Karpas-422 (cell line): ENCODE measurements at regions not wholly inside any gene's neighbourhood (a gene's known extent, or its start where the extent isn't known, plus 50 kb on each side); places are given as distances from the start of the nearest gene placed in this dataset.

ENCODE experiments used
- DNase-seq: peaks from one replicate; pipeline ENCODE4 v3.0.0-alpha.2; 2015
- H2AFZ ChIP-seq: fragments of 200-600 bp; sonication (generic); 2 replicates; pipeline ENCODE4 v1.6.1; 2014; ENCODE audit warnings: antibody characterized with exemption, low read length, mixed read lengths
- H3K27ac ChIP-seq: fragments of 200-600 bp; sonication (generic); 2 replicates; pipeline ENCODE4 v1.5.1; 2014; ENCODE audit warnings: mild to moderate bottlenecking, low read length, moderate library complexity
- H3K27me3 ChIP-seq: fragments of 200-600 bp; sonication (generic); 2 replicates; pipeline ENCODE4 v1.6.1; 2014; ENCODE audit warnings: low read length, mixed read lengths
- H3K36me3 ChIP-seq: fragments of 200-600 bp; sonication (generic); 2 replicates; pipeline ENCODE4 v1.6.1; 2014; ENCODE audit warnings: low read length, mixed read lengths; ENCODE audit not compliant: insufficient read depth
- H3K4me1 ChIP-seq: fragments of 200-600 bp; sonication (generic); 2 replicates; pipeline ENCODE4 v1.6.1; 2014; ENCODE audit warnings: mild to moderate bottlenecking, low read length, mixed read lengths
- H3K4me2 ChIP-seq: fragments of 200-600 bp; sonication (generic); 2 replicates; pipeline ENCODE4 v1.6.1; 2014; ENCODE audit warnings: low read length, low read depth, mild to moderate bottlenecking; ENCODE audit not compliant: poor library complexity, severe bottlenecking
- H3K4me3 ChIP-seq: fragments of 200-600 bp; sonication (generic); 2 replicates; pipeline ENCODE4 v1.5.1; 2014; ENCODE audit warnings: mild to moderate bottlenecking, antibody characterized with exemption, low read length, mixed read lengths
- H3K79me2 ChIP-seq: fragments of 200-600 bp; sonication (generic); 2 replicates; pipeline ENCODE4 v1.6.1; 2014; ENCODE audit warnings: mild to moderate bottlenecking, low read length, mixed read lengths
- H3K9ac ChIP-seq: fragments of 200-600 bp; sonication (generic); 2 replicates; pipeline ENCODE4 v1.6.0; 2014; ENCODE audit warnings: low read length
- H3K9me2 ChIP-seq: fragments of 200-600 bp; sonication (generic), shearing (Covaris generic); replicated peaks from 2 replicates; pipeline ENCODE4 v1.6.0; 2014; ENCODE audit warnings: mild to moderate bottlenecking, low read length, moderate library complexity; ENCODE audit not compliant: insufficient read depth
- H3K9me3 ChIP-seq: fragments of 300-700, 200-600 bp; sonication (generic); 2 replicates; pipeline ENCODE4 v1.6.1; 2014; ENCODE audit warnings: low read length, mixed read lengths
- H4K20me1 ChIP-seq: fragments of 200-600 bp; sonication (generic); 2 replicates; pipeline ENCODE4 v1.6.1; 2014; ENCODE audit warnings: mild to moderate bottlenecking, antibody characterized with exemption, low read length, low read depth; ENCODE audit not compliant: insufficient read depth

GRCh38 chr11:121933694-121934093, 182.3 kb downstream of the BLID start:
- no peaks in the 10 kb centered on the region for H3K27me3 ChIP-seq
- H2AFZ ChIP-seq: no peak overlapping the region
- DNase-seq: no peak
- H3K9me2 ChIP-seq: no peaks in the 10 kb centered on the region
- no peak overlapping the region for H3K4me3 ChIP-seq
- no peak overlapping the region for H3K9ac ChIP-seq
- H4K20me1 ChIP-seq: no peaks in the 10 kb centered on the region
- H3K4me1 ChIP-seq: no peaks in the 10 kb centered on the region
- no peak overlapping the region for H3K4me2 ChIP-seq
- H3K36me3 ChIP-seq: no peaks in the 10 kb centered on the region
- no peaks in the 10 kb centered on the region for H3K9me3 ChIP-seq
- no peak overlapping the region for H3K27ac ChIP-seq
- no peaks in the 10 kb centered on the region for H3K79me2 ChIP-seq

GRCh38 chr11:121933294-121933693, 182.7 kb downstream of the BLID start:
- H4K20me1 ChIP-seq: no peaks in the 10 kb centered on the region
- no peaks in the 10 kb centered on the region for H3K9me3 ChIP-seq
- no peak overlapping the region for H3K4me3 ChIP-seq
- H3K27me3 ChIP-seq: no peaks in the 10 kb centered on the region
- DNase-seq: no peak
- H3K4me1 ChIP-seq: no peaks in the 10 kb centered on the region
- no peak overlapping the region for H3K9ac ChIP-seq
- no peaks in the 10 kb centered on the region for H3K36me3 ChIP-seq
- no peak overlapping the region for H3K27ac ChIP-seq
- H2AFZ ChIP-seq: no peak overlapping the region
- H3K9me2 ChIP-seq: no peaks in the 10 kb centered on the region
- H3K4me2 ChIP-seq: no peak overlapping the region
- no peaks in the 10 kb centered on the region for H3K79me2 ChIP-seq

GRCh38 chr11:121932646-121933185, 183.3 kb downstream of the BLID start:
- Histone ChIP-seq H3K9me3 (no peaks in the 10 kb centered on the region), H3K27ac (no peak overlapping the region), H3K4me3 (no peak overlapping the region), H2AFZ (no peak overlapping the region), H4K20me1 (no peaks in the 10 kb centered on the region), H3K79me2 (no peaks in the 10 kb centered on the region), H3K36me3 (no peaks in the 10 kb centered on the region), H3K9ac (no peak overlapping the region), H3K9me2 (no peaks in the 10 kb centered on the region), H3K4me2 (no peak overlapping the region), H3K27me3 (no peaks in the 10 kb centered on the region), H3K4me1 (no peaks in the 10 kb centered on the region)
- no peak for DNase-seq

GRCh38 chr11:121931748-121932352, 184.2 kb downstream of the BLID start:
- DNase-seq: no peak
- no peaks in the 10 kb centered on the region for H4K20me1 ChIP-seq
- H3K27ac ChIP-seq: no peak overlapping the region
- H3K4me3 ChIP-seq: no peak overlapping the region
- no peak overlapping the region for H3K4me2 ChIP-seq
- H3K27me3 ChIP-seq: no peaks in the 10 kb centered on the region
- no peaks in the 10 kb centered on the region for H3K36me3 ChIP-seq
- no peaks in the 10 kb centered on the region for H3K79me2 ChIP-seq
- H2AFZ ChIP-seq: no peak overlapping the region
- no peaks in the 10 kb centered on the region for H3K4me1 ChIP-seq
- H3K9ac ChIP-seq: no peak overlapping the region
- no peaks in the 10 kb centered on the region for H3K9me3 ChIP-seq
- H3K9me2 ChIP-seq: no peaks in the 10 kb centered on the region

- Histone ChIP-seq H3K4me1 (no peaks in the 10 kb centered on the region), H3K9me2 (no peaks in the 10 kb centered on the region), H3K79me2 (no peaks in the 10 kb centered on the region), H3K4me3 (no peak overlapping the region), H3K36me3 (no peaks in the 10 kb centered on the region), H3K9ac (no peak overlapping the region), H2AFZ (no peak overlapping the region), H3K4me2 (no peak overlapping the region), H4K20me1 (no peaks in the 10 kb centered on the region), H3K9me3 (no peaks in the 10 kb centered on the region), H3K27ac (no peak overlapping the region), H3K27me3 (no peaks in the 10 kb centered on the region)
- no peak for DNase-seq
Measured at GRCh38 chr11:121931121-121931520, 184.9 kb downstream of the BLID start.

GRCh38 chr11:121930004-121930965, 185.7 kb downstream of the BLID start:
- Histone ChIP-seq H3K9ac (no peak overlapping the region), H3K4me2 (no peak overlapping the region), H3K4me3 (no peak overlapping the region)

GRCh38 chr11:121929581-121929980, 186.4 kb downstream of the BLID start:
- Histone ChIP-seq H3K9ac (no peak overlapping the region), H3K27me3 (no peaks in the 10 kb centered on the region), H4K20me1 (no peaks in the 10 kb centered on the region), H3K4me2 (no peak overlapping the region), H2AFZ (no peak overlapping the region), H3K27ac (no peak overlapping the region), H3K4me3 (no peak overlapping the region), H3K9me2 (no peaks in the 10 kb centered on the region), H3K4me1 (no peaks in the 10 kb centered on the region), H3K79me2 (no peaks in the 10 kb centered on the region), H3K36me3 (no peaks in the 10 kb centered on the region), H3K9me3 (no peaks in the 10 kb centered on the region)
- no peak for DNase-seq

More at GRCh38 chr11:121930004-121930965, 185.7 kb downstream of the BLID start:
- no peak overlapping the region for H3K27ac ChIP-seq
- no peak for DNase-seq
- H3K9me3 ChIP-seq: no peaks in the 10 kb centered on the region
- no peaks in the 10 kb centered on the region for H3K27me3 ChIP-seq
- no peaks in the 10 kb centered on the region for H4K20me1 ChIP-seq
- H3K4me1 ChIP-seq: no peaks in the 10 kb centered on the region
- no peaks in the 10 kb centered on the region for H3K9me2 ChIP-seq
- no peaks in the 10 kb centered on the region for H3K36me3 ChIP-seq
- no peaks in the 10 kb centered on the region for H3K79me2 ChIP-seq
- no peak overlapping the region for H2AFZ ChIP-seq
